AG10803 (cell line): ENCODE measurements at regions not wholly inside any gene's neighbourhood (a gene's known extent, or its start where the extent isn't known, plus 50 kb on each side); places are given as distances from the start of the nearest gene placed in this dataset.

Experiments used
- DNase-seq: peaks from one replicate; pipeline ENCODE4 v3.0.0; 2010; ENCODE audit warnings: low read depth
- H3K4me3 ChIP-seq: 2 replicates; pipeline ENCODE4 v1.5.1; 2011; ENCODE audit warnings: mild to moderate bottlenecking, low read length, control low read depth
- CTCF ChIP-seq: conservative IDR thresholded peaks from 2 replicates; pipeline ENCODE4 v1.5.1; 2011; ENCODE audit warnings: mild to moderate bottlenecking, low read length, control low read depth, inconsistent platforms

GRCh38 chr9:726005-726404 is 115.5 kb upstream of the DMRT1 start:
- H3K4me3 ChIP-seq, result no peak overlapping the region
- no peak for TF ChIP-seq CTCF
- no peak for DNase-seq

GRCh38 chr9:727767-728166 is 113.7 kb upstream of the DMRT1 start:
- no peak for TF ChIP-seq CTCF
- H3K4me3 ChIP-seq, result no peak overlapping the region
- no peak for DNase-seq

- H3K4me3 ChIP-seq, result no peak overlapping the region
- no peak for TF ChIP-seq CTCF
- DNase-seq, result no peak
These were observed 113.0 kb upstream of the DMRT1 start for GRCh38 chr9:728535-728934.

GRCh38 chr9:731474-731873 is 110.0 kb upstream of the DMRT1 start:
- no peak for DNase-seq
- no peak overlapping the region for H3K4me3 ChIP-seq
- no peak for TF ChIP-seq CTCF

GRCh38 chr9:734831-735511 is 106.5 kb upstream of the DMRT1 start:
- peak; percentile 99 for DNase-seq
- no peak overlapping the region for H3K4me3 ChIP-seq
- TF ChIP-seq CTCF, result no peak

- H3K4me3 ChIP-seq, result no peak overlapping the region
- TF ChIP-seq CTCF, result no peak
- DNase-seq, result peak; percentile 44
These were observed 103.9 kb upstream of the DMRT1 start for GRCh38 chr9:737400-738120.
